ENCODE measurements at regions not wholly inside any gene's neighbourhood (a gene's known extent, or its start where the extent isn't known, plus 50 kb on each side); places are given as distances from the start of the nearest gene placed in this dataset.

GRCh38 chr16:9188721-9189120, 97.3 kb downstream of the HAPSTR1 start:
- DNase-seq = no peak

- no peak for DNase-seq
Observed at GRCh38 chr16:9191274-9191850, 99.9 kb downstream of the HAPSTR1 start.

GRCh38 chr16:9192746-9193145, 101.3 kb downstream of the HAPSTR1 start:
- DNase-seq = no peak

DNA sequence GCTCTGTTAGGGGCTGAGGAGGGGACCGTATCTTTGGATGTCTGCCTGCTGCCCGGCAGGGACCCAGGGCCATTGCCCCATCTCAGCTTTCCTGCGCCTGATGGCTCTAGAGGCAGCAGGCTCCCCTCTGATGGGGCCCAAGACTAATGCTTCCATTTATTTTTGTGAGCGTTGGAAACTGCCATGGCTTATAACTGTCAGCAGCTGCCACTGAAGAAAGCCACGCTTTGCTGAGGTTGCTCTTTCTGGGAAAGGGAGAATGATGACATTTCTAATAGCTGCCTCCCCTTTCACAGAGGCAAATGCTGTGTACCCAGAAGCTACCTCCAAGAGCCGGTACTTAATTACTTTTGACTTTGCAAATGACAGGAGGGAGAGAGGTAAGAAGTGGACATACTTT, 103.8 kb downstream of the HAPSTR1 start:
- DNase-seq = no peak

DNA sequence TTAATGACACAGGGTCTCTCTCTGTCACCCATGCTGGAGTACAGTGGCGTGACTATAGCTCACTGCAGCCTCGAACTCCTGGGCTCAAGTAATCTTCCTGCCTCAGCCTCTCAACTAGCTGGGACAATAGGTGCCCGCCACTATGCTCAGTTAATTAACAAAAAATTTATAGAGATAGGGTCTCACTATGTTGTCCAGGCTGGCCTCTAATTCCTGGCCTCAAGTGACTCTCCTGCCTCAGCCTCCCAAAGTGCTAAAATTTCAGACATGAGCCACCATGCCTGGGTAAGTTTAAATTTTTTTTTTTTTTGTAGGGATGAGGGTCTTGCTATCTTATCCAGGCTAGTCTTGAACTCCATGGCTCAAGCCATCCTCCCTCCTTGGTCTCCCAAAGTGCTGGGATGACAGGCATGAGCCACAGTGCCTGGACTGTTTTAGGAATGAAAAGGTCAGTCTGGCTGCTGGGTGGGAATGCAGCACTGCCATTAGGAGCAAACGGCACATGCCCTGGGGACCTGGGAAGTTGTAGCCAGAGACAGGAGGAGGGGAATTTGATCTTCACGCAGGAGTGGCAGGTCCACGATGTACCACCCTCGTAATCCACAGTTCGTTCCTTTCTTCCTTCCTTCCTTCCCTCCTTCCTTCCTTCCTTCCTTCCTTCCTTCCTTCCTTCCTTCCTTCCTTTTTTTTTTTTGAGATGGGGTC, 106.7 kb downstream of the HAPSTR1 start:
- no peak for DNase-seq

GRCh38 chr16:9199311-9199710, 107.9 kb downstream of the HAPSTR1 start:
- DNase-seq = no peak

- DNase-seq = no peak
Observed at GRCh38 chr16:9199751-9200150, 108.3 kb downstream of the HAPSTR1 start.

- no peak for DNase-seq
Observed at GRCh38 chr16:9203956-9204355, 112.5 kb downstream of the HAPSTR1 start.

- DNase-seq = no peak
Observed at GRCh38 chr16:9205661-9206060, 114.2 kb downstream of the HAPSTR1 start.

DNA sequence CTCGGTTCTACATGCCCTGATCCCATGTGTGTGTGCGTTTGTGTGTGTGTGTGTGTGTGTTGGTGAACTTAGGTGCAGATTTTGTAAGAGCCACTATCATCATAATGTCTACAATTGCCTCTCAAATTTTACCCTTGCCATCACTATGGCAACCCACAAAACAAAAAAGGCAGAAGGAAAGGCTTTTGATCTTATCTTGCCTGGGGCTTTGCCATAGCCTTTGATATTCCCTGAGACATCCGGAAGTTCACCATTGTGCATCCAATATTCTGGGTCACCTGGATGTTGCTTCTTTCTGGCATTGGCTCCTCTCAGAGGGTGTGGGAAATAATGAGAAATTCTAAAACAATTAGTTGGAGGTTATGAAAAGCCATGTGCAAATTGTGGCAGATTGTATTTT, 114.7 kb downstream of the HAPSTR1 start:
- no peak for DNase-seq

DNA sequence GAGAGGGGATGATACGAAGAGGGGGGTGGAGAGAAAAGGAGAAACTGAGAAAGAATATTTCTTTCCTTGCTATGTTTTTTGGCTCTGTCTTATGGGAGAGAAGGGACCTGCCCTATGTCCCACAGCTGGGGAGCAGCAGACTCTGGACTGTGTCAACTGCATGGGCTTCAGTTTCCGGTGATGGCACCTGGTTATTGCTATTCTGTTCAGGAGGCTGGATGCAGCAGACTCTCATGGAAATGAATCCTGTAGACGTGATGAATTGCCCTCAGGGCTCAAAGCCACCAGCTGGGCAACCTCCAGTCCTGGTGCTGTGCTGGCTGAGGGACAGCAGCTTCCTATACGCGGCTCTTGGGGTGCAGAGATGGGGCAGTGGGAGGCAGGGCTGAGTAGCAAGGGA, 121.2 kb downstream of the HAPSTR1 start:
- no peak for DNase-seq

GRCh38 chr16:9219813-9220212, 128.4 kb downstream of the HAPSTR1 start:
- no peak for DNase-seq

DNA sequence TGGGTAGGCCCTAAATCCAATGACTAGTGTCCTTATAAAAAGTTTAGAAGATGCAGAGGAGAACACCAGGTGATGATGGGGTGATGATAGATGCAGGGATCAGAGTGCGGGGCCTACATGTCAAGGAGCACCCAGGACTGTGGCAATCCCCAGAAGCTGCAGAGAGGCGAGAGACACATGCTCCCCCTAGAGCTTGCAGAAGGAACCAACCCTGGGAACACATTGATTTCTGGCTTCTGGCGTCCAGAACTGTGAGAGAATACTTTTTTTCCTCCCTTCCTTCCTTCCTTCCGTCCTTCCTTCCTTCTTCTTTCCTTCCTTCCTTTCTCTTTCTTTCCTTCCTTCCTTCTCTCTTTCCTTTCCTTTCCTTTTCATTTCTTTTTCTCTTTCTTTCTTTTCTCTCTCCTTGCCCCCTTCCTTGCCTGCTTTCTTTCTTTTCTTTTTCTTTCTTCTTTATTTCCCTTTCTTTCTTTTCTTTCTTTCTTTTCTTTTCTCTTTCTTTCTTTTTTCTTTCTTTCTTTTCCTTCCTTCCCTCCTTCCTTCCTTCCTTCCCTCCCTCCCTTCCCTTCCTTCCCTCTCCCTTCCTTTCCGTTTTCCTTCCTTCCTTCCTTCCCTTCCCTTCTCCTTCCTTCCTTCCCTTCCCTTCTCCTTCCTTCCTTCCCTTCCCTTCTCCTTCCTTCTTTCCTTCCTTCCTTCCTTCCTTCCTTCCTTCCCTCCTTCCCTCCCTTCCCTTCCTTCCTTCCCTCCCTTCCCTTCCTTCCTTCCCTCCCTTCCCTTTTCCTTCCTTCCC, 134.3 kb downstream of the HAPSTR1 start:
- DNase-seq = no peak

- DNase-seq = no peak
Observed at GRCh38 chr16:9226924-9227323, 135.5 kb downstream of the HAPSTR1 start.

GRCh38 chr16:9231039-9231438, 139.6 kb downstream of the HAPSTR1 start:
- no peak for DNase-seq

GRCh38 chr16:9232102-9232770, 140.8 kb downstream of the HAPSTR1 start:
- DNase-seq = no peak

DNA sequence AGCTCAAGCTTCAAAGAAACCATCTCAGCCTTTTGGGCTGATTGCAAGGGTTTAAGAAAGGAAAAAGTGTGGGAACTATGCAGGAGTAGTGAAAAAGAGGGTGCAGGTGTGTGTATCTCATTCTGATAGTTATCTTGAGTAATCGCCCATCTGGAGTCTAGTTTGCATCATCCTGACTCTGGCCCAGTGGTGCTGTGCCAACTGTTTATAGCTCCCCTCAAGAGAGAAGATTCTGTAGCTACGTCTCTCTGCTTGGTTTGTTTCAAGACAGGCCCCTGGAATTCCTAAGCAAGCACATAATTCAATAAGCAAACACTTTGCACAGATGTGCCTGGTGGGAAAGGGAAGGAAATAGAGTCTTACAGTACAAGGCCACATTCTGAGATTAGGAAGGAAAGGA, 144.4 kb downstream of the HAPSTR1 start:
- no peak for DNase-seq

GRCh38 chr16:9236319-9236718, 144.9 kb downstream of the HAPSTR1 start:
- no peak for DNase-seq

GRCh38 chr16:9238346-9238745, 146.9 kb downstream of the HAPSTR1 start:
- no peak for DNase-seq

- no peak for DNase-seq
Observed at GRCh38 chr16:9241177-9241576, 149.7 kb downstream of the HAPSTR1 start.

DNA sequence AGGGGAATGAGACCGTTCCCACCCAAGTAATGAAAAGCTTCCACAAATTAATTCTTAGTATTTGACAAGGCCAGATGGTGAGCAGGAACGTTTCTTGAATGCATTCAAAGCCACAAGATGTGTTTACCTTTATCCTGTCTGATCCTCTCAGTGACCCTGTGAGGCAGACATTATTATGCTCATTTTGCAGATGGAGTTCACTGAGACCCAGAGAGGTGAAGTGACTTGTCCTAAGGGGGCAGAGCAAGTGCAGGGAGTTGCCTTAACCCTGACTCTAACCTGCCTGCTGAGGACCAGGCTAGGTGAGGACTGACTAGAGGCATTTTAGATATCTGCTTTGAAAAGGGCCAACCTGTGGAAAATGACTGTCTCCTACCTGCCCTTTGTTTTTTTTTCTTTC, 156.7 kb downstream of the HAPSTR1 start:
- no peak for DNase-seq

DNA sequence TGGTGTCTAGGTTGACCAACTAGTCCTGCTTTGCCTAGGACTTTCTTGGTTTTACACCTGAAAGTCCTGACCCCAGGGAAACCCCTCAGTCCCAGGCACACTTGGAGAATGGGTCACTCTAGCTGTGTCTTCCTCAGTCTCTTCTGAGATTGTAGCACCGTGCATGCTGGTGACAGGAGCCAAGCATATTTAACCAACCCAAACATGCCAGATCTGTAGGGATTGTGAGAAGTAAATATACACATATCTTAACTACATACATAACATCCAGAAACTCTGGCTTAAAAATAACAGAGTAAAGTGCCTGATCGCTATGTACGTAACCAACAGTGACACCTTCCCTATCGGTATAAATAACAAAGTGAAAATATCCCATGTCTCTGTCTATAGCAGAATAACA, 158.1 kb downstream of the HAPSTR1 start:
- no peak for DNase-seq

GRCh38 chr16:9251026-9251425, 159.6 kb downstream of the HAPSTR1 start:
- no peak for DNase-seq

- no peak for DNase-seq
Observed at GRCh38 chr16:9254863-9255262, 163.4 kb downstream of the HAPSTR1 start.
